Psoas muscle (tissue), 7 donors: ENCODE measurements at regions not wholly inside any gene's neighbourhood (a gene's known extent, or its start where the extent isn't known, plus 50 kb on each side); places are given as distances from the start of the nearest gene placed in this dataset.

Experiments
- ATAC-seq, 4 donors: fragments of 200-7000 bp; cut with Tn5 transposase; one replicate each; pipeline ENCODE4 v1.9.1; 2020; ENCODE audit warnings: moderate library complexity in 3 of 4, mild to moderate bottlenecking in 2 of 4
- DNase-seq, 2 donors: peaks; one replicate each; pipeline ENCODE4 v3.0.0-alpha.2; 2020
- H3K27ac ChIP-seq: fragments of 200-600 bp; one replicate; pipeline ENCODE4 v1.8.0; 2022
- H3K27me3 ChIP-seq, 3 donors: fragments of 200-600 bp in 1 of 3; one replicate each; pipeline versions ENCODE4 v1.6.1 to v1.8.0; 2013 to 2022; ENCODE audit warnings: low read length in 2 of 3, mild to moderate bottlenecking in 2 of 3, moderate library complexity in 1 of 3; ENCODE audit not compliant: insufficient read depth in 3 of 3
- H3K36me3 ChIP-seq, 2 donors: fragments of 200-600 bp in 1 of 2; one replicate each; pipeline versions ENCODE4 v1.6.1 to v1.8.0; 2013 to 2022; ENCODE audit warnings: low read depth in 1 of 2, mild to moderate bottlenecking in 1 of 2, moderate library complexity in 1 of 2; ENCODE audit not compliant: insufficient read depth in 1 of 2
- H3K4me1 ChIP-seq: fragments of 200-600 bp; one replicate; pipeline ENCODE4 v1.8.0; 2022
- H3K4me3 ChIP-seq: fragments of 200-600 bp; one replicate; pipeline ENCODE4 v1.8.0; 2022; ENCODE audit warnings: mild to moderate bottlenecking
- H3K9me3 ChIP-seq: fragments of 200-600 bp; one replicate; pipeline ENCODE4 v1.8.0; 2022
- CTCF ChIP-seq: fragments of 200-600 bp; IDR thresholded peaks from one replicate; pipeline ENCODE4 v1.8.0; 2022; ENCODE audit warnings: antibody characterized with exemption
- WGBS, 3 donors: extraction: QIAGEN DNeasy Blood & Tissue Kit; methylation state at CpG; one replicate each; pipeline versions ENCODE4 v1.1.6 to v1.1.7; 2013; 5-methylcytosine and 5-hydroxymethylcytosine counted together
- intact Hi-C, 2 donors: fragments of 100-400 bp; cut with DNase I; formaldehyde crosslinking; loops; one replicate each; pipeline versions ENCODE4 v1.11.0 to v1.14.2; 2022
- donor health status: healthy with polysubstance abuse.
- donor health status: DM: no; HTN: no; CAD: no; lungs with moderate emphysema.
- donor health status: Bipolar disorder and iron deficiency.
- donor health status: healthy.
- donor health status: DM: yes; HTN: yes; CAD: no.
- donor health status: DM: no; HTN: no; CAD: no.
- donor health status: DM: yes; HTN: yes; CAD: no.

GRCh38 chr4:188683571-188683970 is 544.3 kb downstream of the TRIML1 start:
- intact Hi-C loops, result no loop called here
- WGBS, 3 donors, result 67% methylated on average over 2 of the region's 2 CpGs
- no peaks in the 10 kb centered on the region for H3K36me3 ChIP-seq
- H3K27ac ChIP-seq, result no peak overlapping the region
- no peak for DNase-seq
- no peaks in the 10 kb centered on the region for H3K9me3 ChIP-seq
- TF ChIP-seq CTCF, result no peak
- H3K27me3 ChIP-seq, result no peaks in the 10 kb centered on the region
- no peak for ATAC-seq
- no peaks in the 10 kb centered on the region for H3K4me1 ChIP-seq
- H3K4me3 ChIP-seq, result no peak overlapping the region

- TF ChIP-seq CTCF, result no peak
- no peak for DNase-seq
- ATAC-seq, result no peak
- 92 to 93% (median 93%) methylated on average over 2 of the region's 2 CpGs for WGBS, 3 donors
- Histone ChIP-seq H3K36me3 (no peaks in the 10 kb centered on the region), H3K4me1 (no peaks in the 10 kb centered on the region), H3K27me3 (no peaks in the 10 kb centered on the region), H3K4me3 (no peak overlapping the region), H3K9me3 (no peaks in the 10 kb centered on the region), H3K27ac (no peak overlapping the region)
- intact Hi-C loops, result no loop called here
These were observed 549.7 kb downstream of the TRIML1 start for GRCh38 chr4:188688956-188689355.

- no peak for TF ChIP-seq CTCF
- intact Hi-C loops, result no loop called here
- Histone ChIP-seq H3K27ac (no peak overlapping the region), H3K4me3 (no peak overlapping the region), H3K9me3 (no peaks in the 10 kb centered on the region), H3K27me3 (no peaks in the 10 kb centered on the region), H3K4me1 (no peaks in the 10 kb centered on the region), H3K36me3 (no peaks in the 10 kb centered on the region)
- DNase-seq, result no peak
- no peak for ATAC-seq
- 49 to 65% (median 61%) methylated on average over 4 of the region's 4 CpGs for WGBS, 3 donors
These were observed 552.6 kb downstream of the TRIML1 start for GRCh38 chr4:188691811-188692210.

- no peak overlapping the region for H3K27ac ChIP-seq
- no peaks in the 10 kb centered on the region for H3K27me3 ChIP-seq
- no peaks in the 10 kb centered on the region for H3K36me3 ChIP-seq
- whole genome bisulfite sequencing, 3 donors, result 43 to 50% (median 44%) methylated on average over 5 of the region's 5 CpGs
- TF ChIP-seq CTCF, result no peak
- no peaks in the 10 kb centered on the region for H3K4me1 ChIP-seq
- no peaks in the 10 kb centered on the region for H3K9me3 ChIP-seq
- DNase-seq, result no peak
- ATAC-seq, result no peak
- intact Hi-C loops, result no loop called here
- no peak overlapping the region for H3K4me3 ChIP-seq
These were observed 556.0 kb downstream of the TRIML1 start for GRCh38 chr4:188695261-188695660.

GRCh38 chr4:188697243-188697642 is 558.0 kb downstream of the TRIML1 start:
- no peak for ATAC-seq
- no peak for TF ChIP-seq CTCF
- 73 to 79% (median 73%) methylated on average over 1 of the region's 1 CpG for WGBS, 3 donors

More at GRCh38 chr4:188697243-188697642, 558.0 kb downstream of the TRIML1 start:
- no peaks in the 10 kb centered on the region for H3K36me3 ChIP-seq
- H3K9me3 ChIP-seq, result no peaks in the 10 kb centered on the region
- H3K27me3 ChIP-seq, result no peaks in the 10 kb centered on the region
- DNase-seq, result no peak
- H3K4me3 ChIP-seq, result no peak overlapping the region
- no peaks in the 10 kb centered on the region for H3K4me1 ChIP-seq
- intact Hi-C loops, result no loop called here
- H3K27ac ChIP-seq, result no peak overlapping the region
